GM12878 (cell line): ENCODE measurements at regions not wholly inside any gene's neighbourhood (a gene's known extent, or its start where the extent isn't known, plus 50 kb on each side); places are given as distances from the start of the nearest gene placed in this dataset.

Source experiments
- ATAC-seq: fragments of 200-7000 bp; cut with Tn5 transposase; 3 replicates; pipeline ENCODE4 v1.9.1; 2020; ENCODE audit warnings: mild to moderate bottlenecking, moderate library complexity
- BruUV-seq: library from RNA; stranded (reverse); fragments of 400-500 nt; replicated peaks from 2 replicates; lab custom pipeline; 2021; lab: Mats Ljungman, UMichigan
- CTCF ChIA-PET: fragments of 300-600 bp; sonication (Branson Sonifier 250); formaldehyde crosslinking; extraction: SDS; loops from one replicate; lab custom pipeline; 2021; ENCODE audit warnings: inconsistent platforms; lab: Yijun Ruan, JAX
- POLR2A ChIA-PET: fragments of 350-600 bp; formaldehyde crosslinking; extraction: SDS; loops from one replicate; lab custom pipeline; 2021; ENCODE audit warnings: inconsistent platforms; lab: Charles Lee
- RAD21 ChIA-PET: fragments of 300-600 bp; sonication (Branson Sonifier 250); formaldehyde crosslinking; loops from one replicate; lab custom pipeline; 2023; ENCODE audit warnings: antibody characterized with exemption; ENCODE audit not compliant: unreplicated experiment; lab: Charles Lee
- SMC1A ChIA-PET: fragments of 300-600 bp; sonication (Branson Sonifier 250); formaldehyde crosslinking; loops from one replicate; lab custom pipeline; 2023; ENCODE audit not compliant: unreplicated experiment, uncharacterized antibody; lab: Charles Lee
- DNase-seq: peaks from one replicate; pipeline ENCODE4 v3.0.0-alpha.2; 2011; ENCODE audit warnings: low read depth, low spot score
- FAIRE-seq: peaks from 3 replicates; lab custom pipeline; 2011; peaks lifted over from hg19 to GRCh38; lab: Jason Lieb, UNC
- H2AFZ ChIP-seq: 2 replicates; pipeline ENCODE4 v1.6.0; 2011; ENCODE audit warnings: low read depth, low read length, control low read depth; ENCODE audit not compliant: control insufficient read depth
- H3K27ac ChIP-seq: 2 replicates; pipeline ENCODE4 v1.5.1; 2011; ENCODE audit warnings: control low read depth; ENCODE audit not compliant: control insufficient read depth, insufficient read depth
- H3K27me3 ChIP-seq, 2 experiments: replicated peaks in 1 of 2; 2 replicates each; pipeline versions ENCODE4 v1.6.0 to v1.6.1; 2011; ENCODE audit warnings: low read length in 1 of 2; ENCODE audit not compliant: control insufficient read depth in 2 of 2, insufficient read depth in 2 of 2
- H3K36me3 ChIP-seq, 2 experiments: 2 replicates each; pipeline ENCODE4 v1.5.1; 2011; ENCODE audit warnings: low read length in 1 of 2; ENCODE audit not compliant: control insufficient read depth in 2 of 2, insufficient read depth in 2 of 2
- H3K4me1 ChIP-seq: 2 replicates; pipeline ENCODE4 v1.6.1; 2011; ENCODE audit warnings: mild to moderate bottlenecking, low read length, moderate library complexity, mixed read lengths; ENCODE audit not compliant: control insufficient read depth, insufficient read depth
- H3K4me2 ChIP-seq: 2 replicates; pipeline ENCODE4 v1.6.0; 2011; ENCODE audit warnings: control low read depth; ENCODE audit not compliant: control insufficient read depth, insufficient read depth
- H3K4me3 ChIP-seq: fragments of 200-600 bp; sonication (generic); 2 replicates; pipeline ENCODE4 v1.5.1; 2016
- H3K79me2 ChIP-seq: 2 replicates; pipeline ENCODE4 v1.6.0; 2011; ENCODE audit warnings: low read length; ENCODE audit not compliant: control insufficient read depth, insufficient read depth
- H3K9ac ChIP-seq: 2 replicates; pipeline ENCODE4 v1.8.0; 2011; ENCODE audit warnings: low read length, control low read depth, mixed read lengths; ENCODE audit not compliant: control insufficient read depth, insufficient read depth
- H3K9me3 ChIP-seq: replicated peaks from 3 replicates; pipeline ENCODE4 v1.5.1; 2011; ENCODE audit warnings: mild to moderate bottlenecking, low read length; ENCODE audit not compliant: control insufficient read depth, insufficient read depth
- H4K20me1 ChIP-seq: 2 replicates; pipeline ENCODE4 v1.6.0; 2011; ENCODE audit not compliant: control insufficient read depth, insufficient read depth
- CBX3 ChIP-seq: fragments of 200-600 bp; sonication (generic); IDR thresholded peaks from 2 replicates; pipeline ENCODE4 v1.6.1; 2016; ENCODE audit warnings: low read depth, borderline replicate concordance
- CHD4 ChIP-seq: fragments of 200-600 bp; sonication (generic); IDR thresholded peaks from 2 replicates; pipeline ENCODE4 v1.6.1; 2016; ENCODE audit warnings: mild to moderate bottlenecking
- CREM ChIP-seq: IDR thresholded peaks from 2 replicates; pipeline ENCODE4 v1.6.1; 2014; ENCODE audit warnings: antibody characterized with exemption, low read depth
- DPF2 ChIP-seq: fragments of 450-650 bp; IDR thresholded peaks from 2 replicates; pipeline ENCODE4 v1.6.1; 2017; ENCODE audit warnings: mild to moderate bottlenecking
- FOS ChIP-seq: IDR thresholded peaks from 3 replicates; pipeline ENCODE4 v1.6.1; 2011; ENCODE audit warnings: borderline replicate concordance; ENCODE audit not compliant: insufficient read length; ENCODE audit errors: extremely low read depth
- FOXM1 ChIP-seq: IDR thresholded peaks from 2 replicates; pipeline ENCODE4 v1.6.1; 2012; ENCODE audit warnings: low read depth, mild to moderate bottlenecking, inconsistent platforms, low read length, moderate library complexity
- GATAD2B ChIP-seq: fragments of 450-650 bp; conservative IDR thresholded peaks from 2 replicates; pipeline ENCODE4 v1.6.1; 2017; ENCODE audit warnings: low read depth, mild to moderate bottlenecking, moderate library complexity
- KDM1A ChIP-seq: fragments of 200-600 bp; sonication (generic); IDR thresholded peaks from 2 replicates; pipeline ENCODE4 v1.6.1; 2016; ENCODE audit warnings: borderline replicate concordance
- KLF5 ChIP-seq: fragments of 450-650 bp; IDR thresholded peaks from 2 replicates; pipeline ENCODE4 v1.6.1; 2014; ENCODE audit warnings: mild to moderate bottlenecking; ENCODE audit not compliant: partially characterized antibody
- MTA3 ChIP-seq: IDR thresholded peaks from 2 replicates; pipeline ENCODE4 v1.6.1; 2012; ENCODE audit warnings: low read length, inconsistent platforms, borderline replicate concordance
- MXI1 ChIP-seq: fragments of 150-350 bp; IDR thresholded peaks from 2 replicates; pipeline ENCODE4 v1.6.1; 2011; ENCODE audit warnings: low read depth, mild to moderate bottlenecking, inconsistent platforms, low read length, improper control_type of control experiment
- NFIC ChIP-seq: IDR thresholded peaks from 2 replicates; pipeline ENCODE4 v1.6.1; 2012; ENCODE audit warnings: low read depth, mild to moderate bottlenecking, inconsistent platforms, low read length, moderate library complexity
- NFXL1 ChIP-seq: fragments of 450-650 bp; IDR thresholded peaks from 2 replicates; pipeline ENCODE4 v1.6.1; 2017; ENCODE audit warnings: antibody characterized with exemption, mild to moderate bottlenecking, borderline replicate concordance
- PML ChIP-seq: IDR thresholded peaks from 2 replicates; pipeline ENCODE4 v1.6.1; 2012; ENCODE audit warnings: low read length, inconsistent platforms
- RFX5 ChIP-seq: IDR thresholded peaks from 2 replicates; pipeline ENCODE4 v1.6.1; 2011; ENCODE audit warnings: low read depth, low read length, improper control_type of control experiment
- SMAD5 ChIP-seq: IDR thresholded peaks from 2 replicates; pipeline ENCODE4 v1.6.1; 2016; ENCODE audit warnings: antibody characterized with exemption, low read depth
- ZZZ3 ChIP-seq: IDR thresholded peaks from 2 replicates; pipeline ENCODE4 v1.6.1; 2011; ENCODE audit warnings: low read depth; ENCODE audit not compliant: control insufficient read depth, insufficient read length
- WGBS: methylation state at CpG from one replicate; pipeline ENCODE4 v1.1.6; 2016; ENCODE audit warnings: low lambda C conversion rate; ENCODE audit not compliant: insufficient replicate concordance, insufficient coverage; ENCODE audit errors: missing lambda C conversion rate; 5-methylcytosine and 5-hydroxymethylcytosine counted together
- in situ Hi-C: fragments of 300-500 bp; cut with MboI; formaldehyde crosslinking; loops from 9 replicates; pipeline ENCODE4 v1.14.3; 2018; ENCODE audit warnings: mixed read lengths
- intact Hi-C: fragments of 100-400 bp; cut with micrococcal nuclease; formaldehyde crosslinking; loops from one replicate; pipeline ENCODE4 v1.14.2; 2022; ENCODE audit not compliant: unreplicated experiment
- TF ChIP-seq, protein P1 (sequence below): fragments of 450-650 bp; formaldehyde crosslinking; IDR thresholded peaks from 2 replicates; pipeline ENCODE4 v1.4.0; 2022; ENCODE audit warnings: mild to moderate bottlenecking, moderate library complexity
- TF ChIP-seq, protein P2 (sequence below): fragments of 450-650 bp; formaldehyde crosslinking; IDR thresholded peaks from 2 replicates; pipeline ENCODE4 v1.5.0; 2022; ENCODE audit warnings: mild to moderate bottlenecking, missing genetic modification characterization

DNA sequence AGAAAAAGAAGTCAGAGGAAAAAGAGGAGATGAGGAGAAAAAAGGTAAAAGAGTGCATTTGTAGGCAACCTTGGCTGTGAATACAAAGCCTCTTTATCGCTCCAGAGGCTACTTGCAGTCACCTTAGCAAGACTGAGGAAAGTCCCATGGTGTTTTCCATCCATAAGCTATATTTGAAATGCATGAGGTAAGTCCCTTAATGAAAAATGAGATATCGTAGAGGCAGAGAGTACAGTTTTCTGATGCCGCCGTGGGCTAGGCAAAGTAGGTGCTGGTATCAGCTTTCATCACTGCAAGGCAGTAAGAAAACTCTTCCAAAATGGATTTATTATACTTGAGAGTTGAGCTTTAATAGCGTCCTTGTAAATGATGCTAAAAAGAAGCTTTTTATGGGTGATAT is 186.8 kb downstream of the ASCL1 start:
- Histone ChIP-seq H4K20me1 (no peaks in the 10 kb centered on the region), H3K79me2 (no peaks in the 10 kb centered on the region), H2AFZ (peak overlapping the region; percentile 24), H3K4me1 (no peaks in the 10 kb centered on the region), H3K9ac (no peak overlapping the region), H3K4me2 (peak overlapping the region; percentile 5; the same call in 1 of the 2 replicates), H3K4me3 (no peak overlapping the region), H3K36me3 (no peaks in the 10 kb centered on the region), H3K27ac (peak overlapping the region; percentile 17; the same call in 1 of the 2 replicates), H3K27me3 (no peaks in the 10 kb centered on the region), H3K9me3 (no peaks in the 10 kb centered on the region; the same call in 2 of the 3 replicates)
- ChIA-PET POLR2A (interaction anchor here (0.8 to 1.3 kb wide), 4 partner anchors 29 to 404 kb away, joined by 3 to 4 read pairs (median 3); no protein-coding TSS in a partner anchor), SMC1A (interaction anchor here (0.5 to 1.9 kb wide), 36 partner anchors 8 to 404 kb away, joined by 3 to 25 read pairs (median 4); no protein-coding TSS in a partner anchor), CTCF (interaction anchor here (0.7 to 1.8 kb wide), 7 partner anchors 8 to 404 kb away, joined by 3 to 6 read pairs (median 4); partner anchors contain the start of gene ASCL1), RAD21 (interaction anchor here (0.6 to 3.9 kb wide), 16 partner anchors 25 to 403 kb away, joined by 3 to 25 read pairs (median 4); no protein-coding TSS in a partner anchor)
- no TSS peak for BruUV-seq
- intact Hi-C loops = loop anchor here (1.0 to 5.0 kb wide), 2 partner anchors 30 to 38 kb away; no protein-coding TSS in a partner anchor
- FAIRE-seq (peak; percentile 66), ATAC-seq (peak; percentile 94), DNase-seq (peak; percentile 48)
- in situ Hi-C loops = no loop called here
- 18% methylated on average over 5 of the region's 5 CpGs for WGBS
- TF ChIP-seq MXI1 = no peak
- TF ChIP-seq CHD4 = no peak
- TF ChIP-seq, protein P1, sequence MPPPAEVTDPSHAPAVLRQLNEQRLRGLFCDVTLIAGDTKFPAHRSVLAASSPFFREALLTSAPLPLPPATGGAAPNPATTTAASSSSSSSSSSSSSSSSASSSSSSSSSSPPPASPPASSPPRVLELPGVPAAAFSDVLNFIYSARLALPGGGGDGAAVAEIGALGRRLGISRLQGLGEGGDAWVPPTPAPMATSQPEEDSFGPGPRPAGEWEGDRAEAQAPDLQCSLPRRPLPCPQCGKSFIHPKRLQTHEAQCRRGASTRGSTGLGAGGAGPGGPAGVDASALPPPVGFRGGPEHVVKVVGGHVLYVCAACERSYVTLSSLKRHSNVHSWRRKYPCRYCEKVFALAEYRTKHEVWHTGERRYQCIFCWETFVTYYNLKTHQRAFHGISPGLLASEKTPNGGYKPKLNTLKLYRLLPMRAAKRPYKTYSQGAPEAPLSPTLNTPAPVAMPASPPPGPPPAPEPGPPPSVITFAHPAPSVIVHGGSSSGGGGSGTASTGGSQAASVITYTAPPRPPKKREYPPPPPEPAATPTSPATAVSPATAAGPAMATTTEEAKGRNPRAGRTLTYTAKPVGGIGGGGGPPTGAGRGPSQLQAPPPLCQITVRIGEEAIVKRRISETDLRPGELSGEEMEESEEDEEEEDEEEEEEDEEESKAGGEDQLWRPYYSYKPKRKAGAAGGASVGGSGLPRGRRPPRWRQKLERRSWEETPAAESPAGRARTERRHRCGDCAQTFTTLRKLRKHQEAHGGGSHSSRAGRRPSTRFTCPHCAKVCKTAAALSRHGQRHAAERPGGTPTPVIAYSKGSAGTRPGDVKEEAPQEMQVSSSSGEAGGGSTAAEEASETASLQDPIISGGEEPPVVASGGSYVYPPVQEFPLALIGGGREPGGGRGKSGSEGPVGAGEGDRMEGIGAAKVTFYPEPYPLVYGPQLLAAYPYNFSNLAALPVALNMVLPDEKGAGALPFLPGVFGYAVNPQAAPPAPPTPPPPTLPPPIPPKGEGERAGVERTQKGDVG (CRISPR knock-in tag) = no peak
- no peak for TF ChIP-seq ZZZ3
- no peak for TF ChIP-seq KLF5
- TF ChIP-seq RFX5 = no peak
- TF ChIP-seq NFXL1 = no peak
- TF ChIP-seq, protein P2, sequence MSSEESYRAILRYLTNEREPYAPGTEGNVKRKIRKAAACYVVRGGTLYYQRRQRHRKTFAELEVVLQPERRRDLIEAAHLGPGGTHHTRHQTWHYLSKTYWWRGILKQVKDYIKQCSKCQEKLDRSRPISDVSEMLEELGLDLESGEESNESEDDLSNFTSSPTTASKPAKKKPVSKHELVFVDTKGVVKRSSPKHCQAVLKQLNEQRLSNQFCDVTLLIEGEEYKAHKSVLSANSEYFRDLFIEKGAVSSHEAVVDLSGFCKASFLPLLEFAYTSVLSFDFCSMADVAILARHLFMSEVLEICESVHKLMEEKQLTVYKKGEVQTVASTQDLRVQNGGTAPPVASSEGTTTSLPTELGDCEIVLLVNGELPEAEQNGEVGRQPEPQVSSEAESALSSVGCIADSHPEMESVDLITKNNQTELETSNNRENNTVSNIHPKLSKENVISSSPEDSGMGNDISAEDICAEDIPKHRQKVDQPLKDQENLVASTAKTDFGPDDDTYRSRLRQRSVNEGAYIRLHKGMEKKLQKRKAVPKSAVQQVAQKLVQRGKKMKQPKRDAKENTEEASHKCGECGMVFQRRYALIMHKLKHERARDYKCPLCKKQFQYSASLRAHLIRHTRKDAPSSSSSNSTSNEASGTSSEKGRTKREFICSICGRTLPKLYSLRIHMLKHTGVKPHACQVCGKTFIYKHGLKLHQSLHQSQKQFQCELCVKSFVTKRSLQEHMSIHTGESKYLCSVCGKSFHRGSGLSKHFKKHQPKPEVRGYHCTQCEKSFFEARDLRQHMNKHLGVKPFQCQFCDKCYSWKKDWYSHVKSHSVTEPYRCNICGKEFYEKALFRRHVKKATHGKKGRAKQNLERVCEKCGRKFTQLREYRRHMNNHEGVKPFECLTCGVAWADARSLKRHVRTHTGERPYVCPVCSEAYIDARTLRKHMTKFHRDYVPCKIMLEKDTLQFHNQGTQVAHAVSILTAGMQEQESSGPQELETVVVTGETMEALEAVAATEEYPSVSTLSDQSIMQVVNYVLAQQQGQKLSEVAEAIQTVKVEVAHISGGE = no peak
- peak; percentile 24; the same call in 1 of the 2 replicates for TF ChIP-seq FOXM1
- TF ChIP-seq NFIC = peak; percentile 55; the same call in 1 of the 2 replicates
- no peak for TF ChIP-seq MTA3
- peak; percentile 48 for TF ChIP-seq CREM
- TF ChIP-seq KDM1A = no peak
- TF ChIP-seq GATAD2B = no peak
- TF ChIP-seq FOS = no peak
- TF ChIP-seq CBX3 = no peak
- TF ChIP-seq PML = no peak
- TF ChIP-seq SMAD5 = no peak
- TF ChIP-seq DPF2 = no peak
